HepG2 (cell line): ENCODE measurements at regions not wholly inside any gene's neighbourhood (a gene's known extent, or its start where the extent isn't known, plus 50 kb on each side); places are given as distances from the start of the nearest gene placed in this dataset.

Experiments
- ATRX ChIP-seq: sonication (generic); formaldehyde crosslinking; IDR thresholded peaks from 2 replicates; pipeline ENCODE4 v1.4.0; 2020; ENCODE audit warnings: missing genetic modification reagents, borderline replicate concordance
- BHLHE40 ChIP-seq: IDR thresholded peaks from 2 replicates; pipeline ENCODE4 v1.6.1; 2011; ENCODE audit warnings: low read length, improper control_type of control experiment
- CENPBD1 ChIP-seq: sonication (generic); formaldehyde crosslinking; IDR thresholded peaks from 2 replicates; pipeline ENCODE4 v1.8.0; 2022; ENCODE audit warnings: missing genetic modification reagents, low read depth, mild to moderate bottlenecking, borderline replicate concordance
- CREB1 ChIP-seq, 2 experiments: fragments of 450-650 bp in 1 of 2; IDR thresholded peaks; 2 replicates each; pipeline ENCODE4 v1.6.1; 2016 to 2017; ENCODE audit warnings: control low read depth in 1 of 2, mild to moderate bottlenecking in 1 of 2, missing compliant biosample characterization in 1 of 2, missing genetic modification characterization in 1 of 2
- EP300 ChIP-seq, 3 experiments: sonication (generic) in 1 of 3; formaldehyde crosslinking in 1 of 3; IDR thresholded peaks; 2 replicates each; pipeline versions ENCODE4 v1.5.1 to v1.6.1; 2011 to 2020; ENCODE audit warnings: low read depth in 2 of 3, low read length in 2 of 3, borderline replicate concordance in 1 of 3, improper control_type of control experiment in 1 of 3, mild to moderate bottlenecking in 1 of 3, missing genetic modification reagents in 1 of 3, moderate library complexity in 1 of 3
- ETV5 ChIP-seq: IDR thresholded peaks from 2 replicates; pipeline ENCODE4 v1.6.1; 2018; ENCODE audit warnings: missing biosample characterization, missing genetic modification reagents, inconsistent platforms, borderline replicate concordance
- GZF1 ChIP-seq: sonication (generic); formaldehyde crosslinking; IDR thresholded peaks from 2 replicates; pipeline ENCODE4 v1.5.1; 2020; ENCODE audit warnings: mild to moderate bottlenecking, missing genetic modification reagents
- HDAC2 ChIP-seq: sonication (generic); formaldehyde crosslinking; IDR thresholded peaks from 2 replicates; pipeline ENCODE4 v1.4.0; 2020; ENCODE audit warnings: missing genetic modification reagents
- HNRNPH1 ChIP-seq: fragments of 200-400 bp; formaldehyde crosslinking; optimal IDR thresholded peaks from 2 replicates; pipeline ENCODE3; 2017; ENCODE audit warnings: mild to moderate bottlenecking, low read depth, low read length
- JUN ChIP-seq: sonication (generic); formaldehyde crosslinking; IDR thresholded peaks from 2 replicates; pipeline ENCODE4 v1.4.0; 2020; ENCODE audit warnings: mild to moderate bottlenecking, missing genetic modification reagents
- KLF6 ChIP-seq: IDR thresholded peaks from 2 replicates; pipeline ENCODE4 v1.8.0; 2016; ENCODE audit warnings: missing biosample characterization, missing genetic modification reagents
- LCORL ChIP-seq, 2 experiments: fragments of 450-650 bp in 1 of 2; sonication (generic) in 1 of 2; formaldehyde crosslinking in 1 of 2; IDR thresholded peaks; 2 replicates each; pipeline versions ENCODE4 v1.5.0 to v1.6.1; 2017 to 2020; ENCODE audit warnings: antibody characterized with exemption in 1 of 2, missing genetic modification reagents in 1 of 2
- MEIS2 ChIP-seq: sonication (generic); formaldehyde crosslinking; IDR thresholded peaks from 2 replicates; pipeline ENCODE4 v1.9.0; 2021; ENCODE audit warnings: mild to moderate bottlenecking, missing genetic modification reagents
- MXI1 ChIP-seq: IDR thresholded peaks from 3 replicates; pipeline ENCODE4 v1.6.1; 2012; ENCODE audit warnings: low read depth, low read length, inconsistent platforms, borderline replicate concordance
- PATZ1 ChIP-seq: sonication (generic); formaldehyde crosslinking; IDR thresholded peaks from 2 replicates; pipeline ENCODE4 v1.4.0; 2020; ENCODE audit warnings: missing genetic modification reagents
- PLRG1 ChIP-seq: fragments of 450-650 bp; conservative IDR thresholded peaks from 2 replicates; pipeline ENCODE4 v1.6.1; 2016
- SAP130 ChIP-seq: IDR thresholded peaks from 2 replicates; pipeline ENCODE4 v1.6.1; 2016; ENCODE audit warnings: low read depth
- SSRP1 ChIP-seq: IDR thresholded peaks from 2 replicates; pipeline ENCODE4 v1.6.1; 2016; ENCODE audit warnings: control low read depth
- TAF15 ChIP-seq: fragments of 200-400 bp; formaldehyde crosslinking; IDR thresholded peaks from one replicate; pipeline ENCODE4 v1.6.1; 2018; ENCODE audit warnings: mild to moderate bottlenecking, low read depth, low read length; ENCODE audit not compliant: poor library complexity, severe bottlenecking
- TBX3 ChIP-seq: fragments of 450-650 bp; IDR thresholded peaks from 2 replicates; pipeline ENCODE4 v1.6.1; 2017; ENCODE audit warnings: antibody characterized with exemption, mild to moderate bottlenecking, inconsistent platforms, borderline replicate concordance
- TEAD3 ChIP-seq: optimal IDR thresholded peaks from 2 replicates; pipeline ENCODE3; 2016; ENCODE audit warnings: borderline replicate concordance
- UBTF ChIP-seq: sonication (generic); formaldehyde crosslinking; IDR thresholded peaks from 2 replicates; pipeline ENCODE4 v1.4.0; 2020; ENCODE audit warnings: mild to moderate bottlenecking, missing genetic modification reagents
- ZNF180 ChIP-seq: sonication (generic); formaldehyde crosslinking; IDR thresholded peaks from 2 replicates; pipeline ENCODE4 v1.4.0; 2020; ENCODE audit warnings: low read depth, missing genetic modification reagents, borderline replicate concordance
- ZNF292 ChIP-seq: sonication (generic); formaldehyde crosslinking; IDR thresholded peaks from 2 replicates; pipeline ENCODE4 v1.8.1; 2022; ENCODE audit warnings: mild to moderate bottlenecking, low read depth, missing genetic modification reagents, borderline replicate concordance
- ZNF296 ChIP-seq: sonication (generic); formaldehyde crosslinking; conservative IDR thresholded peaks from 2 replicates; pipeline ENCODE4 v1.5.0; 2020; ENCODE audit warnings: mild to moderate bottlenecking, missing genetic modification reagents
- ZNF326 ChIP-seq: sonication (generic); formaldehyde crosslinking; IDR thresholded peaks from 2 replicates; pipeline ENCODE4 v1.4.0; 2020; ENCODE audit warnings: missing genetic modification reagents, borderline replicate concordance
- ZNF33A ChIP-seq: sonication (generic); formaldehyde crosslinking; IDR thresholded peaks from 2 replicates; pipeline ENCODE4 v1.5.1; 2020; ENCODE audit warnings: missing genetic modification reagents, mild to moderate bottlenecking, moderate library complexity, borderline replicate concordance
- ZSCAN12 ChIP-seq: sonication (generic); formaldehyde crosslinking; IDR thresholded peaks from 2 replicates; pipeline ENCODE4 v1.9.0; 2021; ENCODE audit warnings: mild to moderate bottlenecking, missing genetic modification reagents

GRCh38 chr6:26257272-26257671 is 107.7 kb upstream of the BTN3A2 start (continued):
- TF ChIP-seq PATZ1 = peak; percentile 16; the same call in 1 of the 2 replicates
- TF ChIP-seq KLF6 = no peak
- TF ChIP-seq PLRG1 = no peak
- TF ChIP-seq MEIS2 (CRISPR knock-in tag) = 0 out of 2 replicates have a peak, but pooled peaks have one; percentile 62
- TF ChIP-seq TBX3 = no peak
- TF ChIP-seq TEAD3 (CRISPR knock-in tag) = peak; percentile 61
- no peak; the same call in 1 of the 2 replicates for TF ChIP-seq ETV5 (CRISPR knock-in tag)
- TF ChIP-seq SAP130 (CRISPR knock-in tag) = peak; percentile 22; the same call in 1 of the 2 replicates
- peak in 1 of 2 experiments; percentile 50; a peak in 1 of 4 replicates for TF ChIP-seq EP300 (IDR thresholded peaks at IDR 0.05; ENCODE audit: low read depth in 2 of 2, low read length in 2 of 2)
- 0 out of 2 replicates have a peak, but pooled peaks have one; percentile 35 for TF ChIP-seq EP300 (CRISPR knock-in tag; IDR thresholded peaks at IDR 0.05; ENCODE audit: borderline replicate concordance)
- TF ChIP-seq CREB1 (IDR thresholded peaks at IDR 0.05) = no peak
- no peak for TF ChIP-seq CREB1 (CRISPR knock-in tag; IDR thresholded peaks at IDR 0.05)
- TF ChIP-seq ZNF292 (CRISPR knock-in tag) = peak; percentile 92; the same call in 1 of the 2 replicates
- TF ChIP-seq UBTF (CRISPR knock-in tag) = peak; percentile 78
- 0 out of 2 replicates have a peak, but pooled peaks have one; percentile 33 for TF ChIP-seq HDAC2
- no peak for TF ChIP-seq LCORL (IDR thresholded peaks at IDR 0.05)
- TF ChIP-seq LCORL (CRISPR knock-in tag; IDR thresholded peaks at IDR 0.05) = peak; percentile 64; the same call in 1 of the 2 replicates
- TF ChIP-seq ZSCAN12 (CRISPR knock-in tag) = no peak
- no peak for TF ChIP-seq HNRNPH1
- no peak for TF ChIP-seq ATRX (CRISPR knock-in tag)
- TF ChIP-seq ZNF33A (CRISPR knock-in tag) = no peak
- TF ChIP-seq SSRP1 (CRISPR knock-in tag) = no peak
- no peak for TF ChIP-seq TAF15
- no peak for TF ChIP-seq CENPBD1 (CRISPR knock-in tag)
- TF ChIP-seq BHLHE40 = 0 out of 2 replicates have a peak, but pooled peaks have one; percentile 10
- TF ChIP-seq ZNF180 (CRISPR knock-in tag) = no peak
- no peak for TF ChIP-seq ZNF296 (CRISPR knock-in tag)
- no peak for TF ChIP-seq JUN (CRISPR knock-in tag)
- no peak for TF ChIP-seq GZF1 (CRISPR knock-in tag)
- TF ChIP-seq ZNF326 (CRISPR knock-in tag) = no peak
- TF ChIP-seq MXI1 = no peak
